ENCODE measurements at regions not wholly inside any gene's neighbourhood (a gene's known extent, or its start where the extent isn't known, plus 50 kb on each side); places are given as distances from the start of the nearest gene placed in this dataset.

- Histone ChIP-seq H3K27ac (no peak overlapping the region), H3K9me3 (peaks cover 0 to 24% of the 10 kb centered on the region in 2 donors), H3K27me3 (no peaks in the 10 kb centered on the region), H3K4me3 (no peak overlapping the region), H3K36me3 (no peaks in the 10 kb centered on the region), H3K4me1 (no peaks in the 10 kb centered on the region)
- intact Hi-C loops (cut with DNase I), result no loop called here
- DNase-seq, result no peak
- TF ChIP-seq, protein P1, sequence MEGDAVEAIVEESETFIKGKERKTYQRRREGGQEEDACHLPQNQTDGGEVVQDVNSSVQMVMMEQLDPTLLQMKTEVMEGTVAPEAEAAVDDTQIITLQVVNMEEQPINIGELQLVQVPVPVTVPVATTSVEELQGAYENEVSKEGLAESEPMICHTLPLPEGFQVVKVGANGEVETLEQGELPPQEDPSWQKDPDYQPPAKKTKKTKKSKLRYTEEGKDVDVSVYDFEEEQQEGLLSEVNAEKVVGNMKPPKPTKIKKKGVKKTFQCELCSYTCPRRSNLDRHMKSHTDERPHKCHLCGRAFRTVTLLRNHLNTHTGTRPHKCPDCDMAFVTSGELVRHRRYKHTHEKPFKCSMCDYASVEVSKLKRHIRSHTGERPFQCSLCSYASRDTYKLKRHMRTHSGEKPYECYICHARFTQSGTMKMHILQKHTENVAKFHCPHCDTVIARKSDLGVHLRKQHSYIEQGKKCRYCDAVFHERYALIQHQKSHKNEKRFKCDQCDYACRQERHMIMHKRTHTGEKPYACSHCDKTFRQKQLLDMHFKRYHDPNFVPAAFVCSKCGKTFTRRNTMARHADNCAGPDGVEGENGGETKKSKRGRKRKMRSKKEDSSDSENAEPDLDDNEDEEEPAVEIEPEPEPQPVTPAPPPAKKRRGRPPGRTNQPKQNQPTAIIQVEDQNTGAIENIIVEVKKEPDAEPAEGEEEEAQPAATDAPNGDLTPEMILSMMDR (IDR thresholded peaks at IDR 0.05), result no peak
- no peak for ATAC-seq
Measured at GRCh38 chr2:22801970-22802369, 583.0 kb upstream of the KLHL29 start.

GRCh38 chr2:22807872-22808271 is 577.1 kb upstream of the KLHL29 start:
- no peak for ATAC-seq
- H3K9me3 ChIP-seq, result peaks cover 0 to 32% of the 10 kb centered on the region in 2 donors
- no peaks in the 10 kb centered on the region for H3K4me1 ChIP-seq
- H3K27me3 ChIP-seq, result no peaks in the 10 kb centered on the region
- no peak overlapping the region for H3K27ac ChIP-seq
- H3K4me3 ChIP-seq, result no peak overlapping the region
- intact Hi-C loops (cut with DNase I), result no loop called here
- no peaks in the 10 kb centered on the region for H3K36me3 ChIP-seq
- DNase-seq, result no peak
- TF ChIP-seq, protein P1 (IDR thresholded peaks at IDR 0.05), result no peak

GRCh38 chr2:22810602-22811001 is 574.4 kb upstream of the KLHL29 start:
- TF ChIP-seq, protein P1 (IDR thresholded peaks at IDR 0.05), result no peak
- Histone ChIP-seq H3K27ac (no peak overlapping the region), H3K9me3 (peaks cover 0 to 27% of the 10 kb centered on the region in 2 donors), H3K27me3 (no peaks in the 10 kb centered on the region), H3K4me3 (no peak overlapping the region), H3K36me3 (no peaks in the 10 kb centered on the region), H3K4me1 (no peaks in the 10 kb centered on the region)
- DNase-seq, result no peak
- no peak for ATAC-seq
- intact Hi-C loops (cut with DNase I), result no loop called here

DNA sequence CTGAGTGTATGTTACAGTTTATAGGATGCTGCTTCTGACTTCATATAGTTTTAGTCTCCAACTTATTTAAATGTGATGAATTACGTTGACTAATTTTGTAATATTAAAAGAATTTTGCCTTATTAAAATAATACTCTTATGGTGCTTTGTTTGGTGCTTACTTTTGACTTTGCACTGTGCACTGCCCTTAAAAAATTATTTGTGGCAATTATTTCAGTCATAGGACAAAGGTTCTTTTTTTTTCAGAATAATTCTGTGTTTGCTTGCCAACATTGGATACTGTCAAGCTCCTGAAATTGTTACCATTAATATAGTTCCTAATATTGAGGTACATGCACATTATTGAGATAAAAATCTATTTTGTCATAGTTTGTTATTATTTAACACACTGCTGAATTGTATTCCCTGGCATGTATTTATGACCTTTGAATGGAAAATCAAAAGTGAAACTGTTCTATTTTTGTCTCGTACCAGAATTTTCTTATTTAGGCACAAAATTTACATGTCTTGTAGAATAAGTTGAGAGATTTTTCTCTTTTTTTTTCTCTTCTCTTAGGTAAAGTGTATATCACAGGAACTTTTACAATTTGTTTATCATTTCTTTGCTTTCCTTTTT is 572.8 kb upstream of the KLHL29 start:
- Histone ChIP-seq H3K9me3 (peaks cover 0 to 14% of the 10 kb centered on the region in 2 donors), H3K27me3 (no peaks in the 10 kb centered on the region), H3K4me3 (no peak overlapping the region), H3K27ac (no peak overlapping the region), H3K4me1 (no peaks in the 10 kb centered on the region), H3K36me3 (no peaks in the 10 kb centered on the region)
- TF ChIP-seq, protein P1 (IDR thresholded peaks at IDR 0.05), result no peak
- DNase-seq (no peak), ATAC-seq (no peak)
- intact Hi-C loops (cut with DNase I), result no loop called here

DNA sequence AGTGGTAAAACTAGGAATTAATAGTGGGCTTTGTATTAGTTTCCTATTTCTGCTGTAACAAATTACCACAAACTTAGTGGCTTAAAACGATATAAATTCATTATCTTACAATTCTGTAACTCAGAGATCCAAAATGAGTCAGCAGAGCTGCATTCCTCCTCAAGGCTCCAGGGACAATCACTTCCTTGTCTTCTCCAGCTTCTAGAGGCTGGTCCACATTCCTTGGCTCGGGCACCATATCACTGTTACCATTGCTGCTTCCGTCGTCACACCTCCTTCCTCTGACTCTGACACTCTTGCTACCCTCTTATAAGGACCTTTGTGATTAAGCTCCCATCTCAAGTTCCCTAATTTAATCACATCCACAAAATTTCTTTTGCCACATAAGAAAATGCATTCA is 567.8 kb upstream of the KLHL29 start:
- intact Hi-C loops (cut with DNase I), result no loop called here
- no peak for ATAC-seq
- no peak overlapping the region for H3K27ac ChIP-seq
- no peaks in the 10 kb centered on the region for H3K36me3 ChIP-seq
- TF ChIP-seq, protein P1 (IDR thresholded peaks at IDR 0.05), result no peak
- no peaks in the 10 kb centered on the region for H3K27me3 ChIP-seq
- H3K4me3 ChIP-seq, result no peak overlapping the region
- no peak for DNase-seq
- peaks cover 0 to 8% of the 10 kb centered on the region in 2 donors for H3K9me3 ChIP-seq
- H3K4me1 ChIP-seq, result no peaks in the 10 kb centered on the region
